Vagina (tissue), 2 donors: ENCODE measurements at regions not wholly inside any gene's neighbourhood (a gene's known extent, or its start where the extent isn't known, plus 50 kb on each side); places are given as distances from the start of the nearest gene placed in this dataset.

ENCODE experiments used
- CTCF ChIP-seq, 3 experiments: fragments of 450-650 bp in 2 of 3; fragments of 200-600 bp in 1 of 3; sonication (generic) in 1 of 3; IDR thresholded peaks; one replicate each; pipeline ENCODE4 v1.5.1; 2017 to 2019; ENCODE audit warnings: antibody characterized with exemption in 3 of 3, mild to moderate bottlenecking in 2 of 3, moderate library complexity in 2 of 3
- POLR2AphosphoS5 ChIP-seq, 2 donors: sonication (generic); formaldehyde crosslinking; IDR thresholded peaks; one replicate each; pipeline ENCODE4 v1.9.0; 2017; ENCODE audit warnings: antibody characterized with exemption in 2 of 2, mild to moderate bottlenecking in 2 of 2, low read depth in 1 of 2; ENCODE audit not compliant: insufficient read depth in 1 of 2

GRCh38 chr1:4959216-4959615 lies 304.8 kb downstream of the AJAP1 start:
- TF ChIP-seq CTCF (IDR thresholded peaks at IDR 0.05) (no peak), POLR2AphosphoS5 (IDR thresholded peaks at IDR 0.05; ENCODE audit: insufficient read depth in 1 of 2, low read depth in 1 of 2) (no peak)
